Heart left ventricle (tissue), 16 donors: ENCODE measurements at regions not wholly inside any gene's neighbourhood (a gene's known extent, or its start where the extent isn't known, plus 50 kb on each side); places are given as distances from the start of the nearest gene placed in this dataset.

Experiments used
- ATAC-seq, 4 donors: fragments of 200-7000 bp; cut with Tn5 transposase; one replicate each; pipeline ENCODE4 v1.9.1; 2020 to 2022; ENCODE audit warnings: moderate library complexity in 4 of 4, mild to moderate bottlenecking in 3 of 4, moderate number of reproducible peaks in 1 of 4
- DNase-seq, 5 donors: peaks; one replicate each; pipeline ENCODE4 v3.0.0-alpha.2; 2020
- H3K27ac ChIP-seq, 12 donors: fragments of 200-600 bp; sonication (generic) in 4 of 12; one replicate each; pipeline versions ENCODE4 v1.5.0 to v1.8.0; 2016 to 2022; ENCODE audit warnings: mild to moderate bottlenecking in 2 of 12
- H3K27me3 ChIP-seq, 9 donors: fragments of 200-600 bp; sonication (generic) in 2 of 9; one replicate each; pipeline versions ENCODE4 v1.5.1 to v1.8.0; 2016 to 2022; ENCODE audit warnings: mild to moderate bottlenecking in 3 of 9
- H3K36me3 ChIP-seq, 9 donors: fragments of 200-600 bp; sonication (generic) in 2 of 9; one replicate each; pipeline versions ENCODE4 v1.5.0 to v1.8.0; 2018 to 2022; ENCODE audit warnings: mild to moderate bottlenecking in 2 of 9
- H3K4me1 ChIP-seq, 12 donors: fragments of 200-600 bp; sonication (generic) in 4 of 12; one replicate each; pipeline versions ENCODE4 v1.5.0 to v1.8.0; 2016 to 2022; ENCODE audit warnings: mild to moderate bottlenecking in 3 of 12
- H3K4me3 ChIP-seq, 12 donors: fragments of 200-600 bp; sonication (generic) in 4 of 12; one replicate each; pipeline versions ENCODE4 v1.5.0 to v1.8.0; 2017 to 2022; ENCODE audit warnings: mild to moderate bottlenecking in 9 of 12, moderate library complexity in 4 of 12
- H3K9me3 ChIP-seq, 12 donors: fragments of 200-600 bp; sonication (generic) in 4 of 12; one replicate each; pipeline versions ENCODE4 v1.5.0 to v1.8.0; 2016 to 2022; ENCODE audit warnings: mild to moderate bottlenecking in 1 of 12
- CTCF ChIP-seq, 12 donors: fragments of 200-600 bp; sonication (generic) in 4 of 12; IDR thresholded peaks; one replicate each; pipeline versions ENCODE4 v1.5.0 to v1.8.0; 2018 to 2022; ENCODE audit warnings: antibody characterized with exemption in 12 of 12, mild to moderate bottlenecking in 5 of 12
- POLR2A ChIP-seq, 2 donors: fragments of 450-650 bp; IDR thresholded peaks; one replicate each; pipeline ENCODE4 v1.6.1; 2017; ENCODE audit warnings: antibody characterized with exemption in 2 of 2, mild to moderate bottlenecking in 2 of 2, moderate library complexity in 2 of 2
- WGBS, 4 donors: extraction: QIAGEN DNeasy Blood & Tissue Kit in 2 of 4; methylation state at CpG; one replicate each; pipeline versions ENCODE4 v1.1.5 to v1.1.7; 2013 to 2018; 5-methylcytosine and 5-hydroxymethylcytosine counted together
- intact Hi-C, 10 donors: fragments of 100-400 bp; cut with DNase I; formaldehyde crosslinking; loops; one replicate each; pipeline versions ENCODE4 v1.11.1 to v1.14.2; 2022
- donor health status: ischemic (EF 13 %, LVEDD 7.1; RV severe dilation, severe dysfunction).
- donor health status: healthy with polysubstance abuse.
- donor health status: DM: no; HTN: yes; CAD: no.
- donor health status: DM: no; HTN: no; CAD: no.
- donor health status: ischemic (EF 25% LVEDD 6.9; RV normal size, moderate dysfunction).
- donor health status: ischemic (EF 25% LVEDD 5.7; RV mildly dilated, moderate dysfunction).
- donor health status: healthy.
- donor health status: DM: yes; HTN: yes; CAD: no.
- donor health status: ischemic (EF 35%, LVEDD 5.7; RV mildly dilated, moderate dysfunction).
- donor health status: nonischemic (EF 11% LVEDD 7.7; RV severe dilation, severe dysfunction).
- donor health status: DM: yes; HTN: yes; CAD: no.
- donor health status: PGD.
- donor health status: ischemic (EF 29% LVEDD 5.4; RV normal size, mild dysfunction).
- donor health status: nonischemic (EF 23%, LVEDD 6.1; RV moderate dilation, normal function).

GRCh38 chr1:56167596-56167995, 411.8 kb downstream of the PLPP3 start:
- TF ChIP-seq POLR2A (IDR thresholded peaks at IDR 0.05) (no peak), CTCF (IDR thresholded peaks at IDR 0.05) (no peak)
- peaks cover 0 to under 1% (median 0%) of the 10 kb centered on the region in 12 donors for H3K9me3 ChIP-seq
- ATAC-seq (no peak), DNase-seq (no peak)
- H3K27ac ChIP-seq: no peak overlapping the region
- H3K4me1 ChIP-seq: peaks cover 0 to 12% (median 0%) of the 10 kb centered on the region in 12 donors
- 78 to 89% (median 86%) methylated on average over 3 of the region's 3 CpGs for WGBS, 4 donors
- no peaks in the 10 kb centered on the region for H3K36me3 ChIP-seq
- intact Hi-C loops: no loop called here
- no peak overlapping the region for H3K4me3 ChIP-seq
- H3K27me3 ChIP-seq: no peaks in the 10 kb centered on the region

GRCh38 chr1:56160773-56161315, 418.5 kb downstream of the PLPP3 start:
- Histone ChIP-seq H3K9me3 (no peaks in the 10 kb centered on the region), H3K27ac (no peak overlapping the region), H3K4me1 (peaks cover 0 to 6% (median 0%) of the 10 kb centered on the region in 12 donors), H3K36me3 (no peaks in the 10 kb centered on the region), H3K27me3 (no peaks in the 10 kb centered on the region), H3K4me3 (no peak overlapping the region)
- ATAC-seq (no peak), DNase-seq (no peak)
- TF ChIP-seq POLR2A (IDR thresholded peaks at IDR 0.05) (no peak), CTCF (IDR thresholded peaks at IDR 0.05) (no peak)
- intact Hi-C loops: no loop called here
- WGBS, 4 donors: 72 to 89% (median 83%) methylated on average over 6 of the region's 6 CpGs

GRCh38 chr1:56156971-56157876, 422.1 kb downstream of the PLPP3 start:
- 67 to 79% (median 69%) methylated on average over 5 of the region's 5 CpGs for WGBS, 4 donors
- no peak overlapping the region for H3K4me3 ChIP-seq
- no peaks in the 10 kb centered on the region for H3K9me3 ChIP-seq
- no peaks in the 10 kb centered on the region for H3K27me3 ChIP-seq
- ATAC-seq (no peak), DNase-seq (no peak)
- no peak overlapping the region for H3K27ac ChIP-seq
- H3K36me3 ChIP-seq: no peaks in the 10 kb centered on the region
- TF ChIP-seq CTCF (IDR thresholded peaks at IDR 0.05) (no peak), POLR2A (IDR thresholded peaks at IDR 0.05) (no peak)
- intact Hi-C loops: no loop called here
- peaks cover 0 to 11% (median 0%) of the 10 kb centered on the region in 12 donors for H3K4me1 ChIP-seq

- Histone ChIP-seq H3K4me1 (peaks cover 0 to 19% (median 0%) of the 10 kb centered on the region in 12 donors), H3K27ac (no peak overlapping the region), H3K4me3 (no peak overlapping the region), H3K9me3 (no peaks in the 10 kb centered on the region), H3K27me3 (no peaks in the 10 kb centered on the region), H3K36me3 (no peaks in the 10 kb centered on the region)
- TF ChIP-seq POLR2A (IDR thresholded peaks at IDR 0.05): no peak
- no peak for TF ChIP-seq CTCF (IDR thresholded peaks at IDR 0.05)
- intact Hi-C loops: loop anchor here in 1 of 10 donors (5.0 kb wide), 1 partner anchor 34 kb away; no protein-coding TSS in a partner anchor
- no peak for DNase-seq
- WGBS, 4 donors: 83 to 98% (median 92%) methylated on average over 2 of the region's 2 CpGs
- no peak for ATAC-seq
Measured at GRCh38 chr1:56153276-56153675, 426.1 kb downstream of the PLPP3 start.
